Epithelial cell of prostate (primary cell): ENCODE measurements at regions not wholly inside any gene's neighbourhood (a gene's known extent, or its start where the extent isn't known, plus 50 kb on each side); places are given as distances from the start of the nearest gene placed in this dataset.
"Not testable (repeated sequence)": the region's sequence is repeated elsewhere in the genome, so short reads cannot be mapped to it uniquely, and the experiment has no call there.

Experiments
- DNase-seq: peaks from one replicate; pipeline ENCODE4 v3.0.0-alpha.2; 2011; ENCODE audit warnings: low read depth, low spot score
- H3K27ac ChIP-seq: fragments of 450-650 bp; 2 replicates; pipeline ENCODE4 v1.5.1; 2017; ENCODE audit warnings: mild to moderate bottlenecking

DNA sequence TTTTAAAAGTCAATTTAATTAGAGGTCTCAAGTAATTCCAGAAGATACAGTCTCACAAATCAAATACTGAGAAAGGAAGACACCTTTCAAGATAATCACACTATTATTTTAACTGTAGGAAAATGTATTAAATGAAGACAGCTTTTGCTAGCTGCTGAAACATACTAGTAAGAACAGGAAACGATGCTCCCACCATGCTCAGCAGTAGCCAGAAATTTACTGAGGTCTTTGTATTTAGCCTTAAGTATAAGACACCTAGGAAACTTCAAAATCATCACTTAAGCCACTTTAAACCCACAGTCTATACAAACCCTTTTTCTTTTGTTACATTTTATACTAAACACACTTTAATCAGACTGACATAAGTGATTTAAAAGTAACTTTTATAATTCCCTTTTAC, 72.7 kb upstream of the NPIPB12 start:
- not testable (repeated sequence) for DNase-seq, H3K27ac ChIP-seq

DNA sequence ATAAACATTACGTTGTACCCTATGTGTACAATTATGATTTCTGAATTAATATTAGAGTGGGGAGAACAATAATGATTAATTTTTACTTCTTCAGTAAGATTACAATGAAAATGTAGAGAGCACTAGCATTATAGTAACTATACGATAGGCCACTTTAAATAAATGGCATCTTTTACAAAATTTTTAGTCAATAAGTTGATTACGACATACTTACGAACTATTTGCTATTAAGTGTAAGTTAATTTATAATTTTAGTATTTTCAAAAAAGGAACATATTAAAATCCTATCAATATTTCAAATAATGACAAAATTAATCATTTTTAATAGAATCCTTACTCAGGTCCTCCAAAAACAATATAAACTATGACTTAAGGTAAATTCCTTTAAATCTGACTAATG, 75.6 kb upstream of the NPIPB12 start:
- H3K27ac ChIP-seq, DNase-seq: not testable (repeated sequence)

DNA sequence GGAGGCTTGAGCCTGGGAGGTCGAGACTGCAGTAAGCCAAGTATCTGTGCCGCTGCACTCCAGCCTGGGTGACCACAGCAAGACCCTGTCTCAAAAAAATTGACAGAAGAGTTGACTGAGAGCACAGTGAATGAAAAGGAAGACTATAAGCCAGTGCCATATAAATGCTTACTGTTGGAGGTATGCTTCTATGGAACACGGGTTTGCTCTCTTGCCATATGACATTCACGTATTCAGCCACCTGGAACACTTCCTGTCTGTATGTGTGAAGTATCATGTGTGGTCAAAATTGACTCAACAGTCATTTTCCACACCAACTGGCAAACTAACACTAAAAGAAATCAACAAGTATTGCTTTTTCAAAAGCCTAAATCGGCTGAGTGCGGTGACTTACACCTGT, 71.1 kb upstream of the SPN start:
- not testable (repeated sequence) for DNase-seq

GRCh38 chr16:29594269-29594925, 68.7 kb upstream of the SPN start:
- H3K27ac ChIP-seq: peak overlapping the region; percentile 78
- DNase-seq: not testable (repeated sequence)

More for the DNA sequence above, 71.1 kb upstream of the SPN start:
- not testable (repeated sequence) for H3K27ac ChIP-seq

DNA sequence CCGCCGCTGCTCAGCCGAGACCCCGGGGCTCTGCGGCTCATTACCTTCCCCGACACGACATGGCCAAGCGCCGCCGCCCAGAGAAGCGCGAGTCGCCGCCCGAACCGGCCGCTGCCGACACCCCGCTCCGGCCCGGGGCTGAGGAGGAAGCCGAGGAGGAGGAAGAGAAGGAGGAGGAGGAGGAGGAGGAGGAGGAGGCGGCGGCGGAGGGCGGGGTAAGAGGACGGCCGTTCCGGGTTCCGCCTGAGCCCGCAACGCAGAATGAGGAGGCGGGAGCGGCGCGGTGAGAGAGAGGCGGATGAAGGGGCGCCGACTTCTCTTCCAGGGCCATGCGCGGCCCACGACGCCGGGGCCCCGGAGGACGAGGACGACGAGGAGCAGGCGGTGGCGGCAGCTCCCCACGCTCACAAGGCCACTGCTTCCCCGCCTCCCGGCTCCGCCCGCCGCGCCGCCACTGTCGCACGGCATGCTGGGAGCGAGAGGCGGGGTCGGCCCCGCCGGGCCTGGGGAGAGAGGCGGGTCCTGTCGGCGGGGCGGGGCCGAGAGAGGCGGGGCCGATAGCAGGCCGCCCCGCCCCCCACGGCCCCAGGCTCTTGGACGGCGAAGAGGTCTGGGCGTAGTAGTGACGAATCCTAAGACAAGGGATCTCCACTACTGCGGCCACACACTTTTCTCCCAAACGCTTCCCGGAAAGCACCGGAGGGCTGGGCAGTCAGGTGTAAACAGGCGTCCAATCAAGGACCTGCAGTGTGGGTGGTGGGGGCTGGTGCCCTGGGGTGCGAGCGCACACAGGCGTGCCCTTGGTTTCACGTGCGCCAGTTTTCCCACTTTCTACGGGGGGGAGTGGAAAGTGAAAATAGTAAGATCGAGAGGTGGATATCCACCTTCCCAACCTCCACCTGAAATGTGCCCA, 67.9 kb upstream of the SPN start:
- DNase-seq: peak; percentile 83
- peak overlapping the region; percentile 78 for H3K27ac ChIP-seq

DNA sequence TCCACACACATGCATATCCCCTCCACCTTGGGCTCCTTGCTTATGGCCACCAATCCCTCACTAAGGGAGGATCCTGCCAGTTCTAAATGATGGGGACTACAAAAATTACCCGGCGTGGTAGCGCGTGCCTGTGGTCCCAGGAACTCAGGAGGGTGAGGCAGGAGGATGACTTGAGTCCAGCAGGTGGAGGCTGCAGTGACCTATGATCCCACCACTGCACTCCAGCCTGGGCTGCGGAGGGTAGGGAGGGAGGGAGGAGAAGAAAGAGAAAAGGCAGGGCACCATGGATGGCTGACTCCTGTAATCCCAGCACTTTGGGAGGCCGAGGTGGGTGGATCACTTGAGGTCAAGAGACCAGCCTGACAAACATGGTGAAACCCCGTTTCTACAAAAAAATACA, 66.0 kb upstream of the SPN start:
- not testable (repeated sequence) for DNase-seq, H3K27ac ChIP-seq

DNA sequence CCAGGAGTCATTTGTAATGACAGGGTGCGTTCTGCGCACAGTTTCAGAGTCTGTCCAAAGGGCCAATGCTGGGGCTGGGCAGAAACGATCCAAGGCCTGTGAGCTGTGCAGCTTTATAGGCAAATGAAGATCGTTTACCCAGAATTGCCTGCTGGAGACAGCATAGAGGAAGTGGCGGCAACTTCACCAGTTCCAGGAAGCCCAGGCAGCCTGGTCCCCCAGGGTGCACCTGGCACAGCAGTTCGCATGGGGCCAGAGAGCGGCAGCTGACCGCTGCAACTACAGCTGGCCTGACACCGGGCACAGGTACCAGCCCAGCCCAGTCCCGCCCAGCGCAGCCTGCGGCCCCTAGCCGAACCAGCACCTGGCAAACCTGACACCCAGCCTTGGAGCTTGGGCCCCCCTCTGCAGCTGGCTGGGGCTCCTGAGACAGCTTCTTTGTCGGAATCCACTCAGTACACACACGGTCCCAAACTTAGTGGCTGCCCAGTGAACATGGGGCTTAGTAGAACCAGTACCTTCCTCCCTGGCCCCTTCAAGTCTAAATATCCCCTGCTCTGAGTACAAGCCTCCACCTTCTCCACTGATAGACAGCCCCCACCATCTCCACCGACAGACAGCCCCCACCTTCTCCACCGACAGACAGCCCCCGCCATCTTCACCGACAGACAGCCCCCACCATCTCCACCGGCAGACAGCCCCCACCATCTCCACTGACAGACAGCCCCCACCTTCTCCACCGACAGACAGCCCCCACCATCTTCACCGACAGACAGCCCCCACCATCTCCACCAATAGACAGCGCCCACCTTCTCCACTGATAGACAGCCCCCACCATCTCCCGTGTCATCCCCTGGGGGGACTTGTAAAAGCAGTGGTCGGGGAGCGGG, 62.7 kb upstream of the SPN start:
- DNase-seq, H3K27ac ChIP-seq: not testable (repeated sequence)

GRCh38 chr16:29602247-29602625, 60.8 kb upstream of the SPN start:
- not testable (repeated sequence) for DNase-seq, H3K27ac ChIP-seq

- H3K27ac ChIP-seq, DNase-seq: not testable (repeated sequence)
These were observed 60.4 kb upstream of the SPN start for GRCh38 chr16:29602683-29603088.

GRCh38 chr16:29604631-29605549, 58.2 kb upstream of the SPN start:
- H3K27ac ChIP-seq, DNase-seq: not testable (repeated sequence)

- DNase-seq, H3K27ac ChIP-seq: not testable (repeated sequence)
These were observed 57.3 kb upstream of the SPN start for GRCh38 chr16:29605593-29606205.

DNA sequence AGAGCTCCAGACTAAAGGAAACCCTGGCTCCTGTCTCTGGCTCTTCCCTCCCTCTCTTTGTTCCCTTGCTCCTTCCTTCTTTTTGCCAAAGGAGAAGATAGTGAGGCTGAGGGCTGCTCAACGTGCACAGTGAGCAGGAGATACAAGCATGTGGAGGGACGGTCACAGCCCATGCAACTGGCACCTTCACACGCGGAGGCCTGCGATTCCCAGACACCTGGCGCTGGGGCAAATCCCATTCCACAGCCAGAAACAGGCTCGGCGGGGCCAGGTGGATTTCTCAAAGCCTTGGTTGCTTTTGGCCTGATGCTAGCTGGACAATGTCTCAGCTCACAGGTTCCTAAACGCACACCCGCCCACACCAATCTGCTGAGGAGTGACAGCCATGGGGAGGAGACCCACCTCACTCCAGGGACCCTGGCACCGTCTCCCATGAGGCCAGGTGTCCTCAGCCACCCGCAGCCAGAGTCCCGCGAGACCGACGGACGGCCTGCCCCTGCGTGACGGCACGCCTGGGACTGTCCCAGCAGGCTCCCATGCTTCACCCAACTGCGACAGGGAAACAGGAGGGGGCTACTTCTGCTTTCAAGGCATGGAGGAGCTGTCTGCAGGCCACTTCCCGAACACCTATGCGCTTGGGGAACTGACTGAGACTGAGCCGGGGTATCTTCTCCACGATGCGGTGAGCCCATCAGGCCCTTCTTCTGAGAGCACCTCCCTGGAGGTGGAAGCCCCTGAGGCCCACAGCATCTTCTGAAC, 56.2 kb upstream of the SPN start:
- DNase-seq, H3K27ac ChIP-seq: not testable (repeated sequence)

- not testable (repeated sequence) for H3K27ac ChIP-seq, DNase-seq
These were observed 55.6 kb upstream of the SPN start for GRCh38 chr16:29607428-29607823.

DNA sequence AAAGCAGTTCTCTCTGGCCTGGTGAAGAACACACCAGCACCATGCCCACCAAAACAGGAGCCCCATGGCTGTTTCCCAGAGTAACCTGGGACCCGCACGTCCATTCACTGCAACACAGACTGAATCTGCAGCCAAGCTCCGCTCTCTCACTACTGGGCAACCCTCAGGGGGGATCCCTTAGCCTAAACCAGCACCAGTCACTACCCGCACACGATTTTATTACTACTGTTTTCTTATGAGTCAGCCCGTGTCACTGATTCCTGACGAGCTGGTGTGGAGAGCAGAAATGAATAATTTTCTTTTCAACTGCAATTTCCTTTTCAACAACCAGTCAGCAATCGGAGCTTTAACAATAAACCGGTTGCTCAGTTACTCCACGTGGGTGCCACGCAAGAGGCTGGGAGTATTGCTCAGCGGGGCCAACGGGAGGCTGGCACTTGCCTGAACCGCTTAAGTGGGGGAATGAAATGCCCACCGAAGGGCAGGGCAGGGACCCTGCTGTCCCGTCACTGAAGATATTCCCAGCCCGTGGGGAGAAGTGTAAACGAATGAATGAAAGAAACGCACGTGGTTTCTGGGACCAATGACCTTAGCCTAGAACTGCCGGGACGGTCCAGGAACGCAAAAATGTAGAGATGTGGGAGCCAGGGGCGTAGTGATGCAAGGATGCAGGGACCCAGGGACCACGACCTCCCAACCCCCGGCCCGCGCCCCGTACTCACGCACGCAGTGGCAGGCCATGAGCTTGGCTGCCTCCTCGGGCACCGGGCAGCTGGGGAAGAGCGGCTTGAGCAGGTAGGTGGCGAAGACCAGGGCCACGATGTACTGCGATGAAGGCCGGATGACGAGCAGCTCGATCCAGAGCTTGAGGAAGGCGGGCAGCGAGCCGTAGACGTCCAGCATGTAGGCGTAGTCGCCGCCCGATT, 50.4 kb upstream of the SPN start:
- DNase-seq: not testable (repeated sequence)
- peak overlapping the region; percentile 65 for H3K27ac ChIP-seq
